Jurkat, Clone E6-1 (cell line): ENCODE measurements at regions not wholly inside any gene's neighbourhood (a gene's known extent, or its start where the extent isn't known, plus 50 kb on each side); places are given as distances from the start of the nearest gene placed in this dataset.

Experiments used
- DNase-seq: peaks from one replicate; pipeline ENCODE4 v3.0.0-alpha.2; 2011; ENCODE audit warnings: low read depth, low spot score
- H3K4me3 ChIP-seq: 2 replicates; pipeline ENCODE4 v1.5.1; 2011; ENCODE audit warnings: mild to moderate bottlenecking, low read length, control low read depth, moderate library complexity

- no peak for DNase-seq
- no peak overlapping the region for H3K4me3 ChIP-seq
Observed at GRCh38 chr21:15330872-15331271, 266.1 kb upstream of the NRIP1 start.

DNA sequence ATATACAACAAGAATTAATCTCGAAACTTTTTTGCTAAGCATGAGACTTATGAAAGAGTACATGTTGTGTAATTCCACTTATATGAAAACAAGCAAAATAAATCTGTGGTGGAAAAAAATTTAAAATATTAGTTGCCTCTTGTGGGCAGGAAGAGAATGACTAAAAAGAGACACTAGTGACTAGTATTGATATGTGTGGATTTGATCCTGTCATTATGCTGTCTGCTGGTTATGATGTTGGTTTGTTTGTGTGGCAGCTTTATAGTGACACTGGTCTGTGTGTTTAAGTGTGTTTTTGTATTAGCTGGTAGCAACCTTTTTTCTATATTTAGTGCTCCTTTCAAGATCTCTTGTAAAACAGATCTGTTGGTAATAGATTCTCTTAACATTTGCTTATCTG is 267.8 kb upstream of the NRIP1 start:
- no peak overlapping the region for H3K4me3 ChIP-seq
- no peak for DNase-seq

- DNase-seq = no peak
- no peak overlapping the region for H3K4me3 ChIP-seq
Observed at GRCh38 chr21:15333136-15333710, 268.4 kb upstream of the NRIP1 start.

DNA sequence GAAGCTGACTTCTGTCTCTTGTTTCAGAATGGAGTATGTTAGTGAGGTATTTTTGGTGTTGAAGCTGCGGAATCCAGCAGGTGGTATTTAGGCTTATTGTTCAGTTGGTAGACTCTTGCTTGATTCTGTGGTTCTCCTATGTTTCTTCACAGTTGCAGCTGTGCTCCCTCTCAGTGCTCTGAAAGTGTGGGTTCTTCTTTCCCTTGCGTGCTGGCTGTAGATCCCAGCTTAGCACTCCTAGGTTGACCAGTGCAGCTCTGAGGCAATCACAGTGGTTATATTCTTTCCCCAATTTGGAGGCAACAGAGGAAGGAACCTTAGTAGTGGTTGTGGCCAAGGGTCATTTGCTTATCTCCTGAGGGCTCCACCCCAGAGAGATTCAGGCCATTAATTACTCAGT is 269.2 kb upstream of the NRIP1 start:
- H3K4me3 ChIP-seq = no peak overlapping the region
- DNase-seq = no peak

DNA sequence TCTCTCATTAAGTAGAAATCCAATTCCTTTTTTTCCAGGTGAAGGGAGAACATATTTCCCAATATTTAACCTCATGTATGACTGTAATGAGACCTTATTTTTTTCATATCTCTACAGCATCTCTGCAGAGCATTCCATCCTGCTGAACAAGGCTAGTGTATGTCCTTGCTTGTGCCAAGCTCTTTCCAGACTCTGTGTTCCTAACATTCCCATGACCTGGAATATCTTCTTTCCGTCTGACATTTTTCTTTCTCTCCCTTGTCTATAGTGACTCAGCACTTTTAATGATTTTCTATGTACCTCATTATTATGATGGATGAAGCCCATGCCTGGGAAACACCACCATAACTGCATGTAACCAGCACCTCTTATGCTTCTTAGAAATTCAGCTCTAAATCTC is 278.3 kb upstream of the NRIP1 start:
- H3K4me3 ChIP-seq = no peak overlapping the region
- DNase-seq = no peak

GRCh38 chr21:15352009-15352408 is 287.2 kb upstream of the NRIP1 start:
- no peak overlapping the region for H3K4me3 ChIP-seq

DNA sequence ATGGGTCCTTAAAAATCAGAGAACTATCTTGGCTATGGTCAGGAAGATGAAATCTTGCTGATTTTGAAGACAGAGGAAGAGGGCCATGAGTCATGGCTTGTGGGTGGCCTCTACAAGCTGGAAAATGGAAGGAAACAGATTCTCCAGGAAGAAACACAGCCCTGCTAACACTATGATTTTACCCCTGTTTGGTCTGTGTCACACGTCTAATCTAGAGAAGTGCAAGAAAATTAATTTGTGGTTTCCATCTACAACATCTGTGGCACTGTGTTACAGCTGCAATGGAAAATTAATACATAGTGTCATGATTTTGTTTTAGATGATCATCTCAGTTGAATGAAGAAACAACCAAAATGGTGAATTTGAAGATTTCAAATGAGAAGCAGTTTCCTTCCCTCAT is 288.7 kb upstream of the NRIP1 start:
- H3K4me3 ChIP-seq = no peak overlapping the region
- DNase-seq = no peak

More at GRCh38 chr21:15352009-15352408, 287.2 kb upstream of the NRIP1 start:
- DNase-seq = no peak

GRCh38 chr21:15354516-15354915 is 289.7 kb upstream of the NRIP1 start:
- DNase-seq = no peak

GRCh38 chr21:15355066-15355465 is 290.3 kb upstream of the NRIP1 start:
- no peak for DNase-seq
- no peak overlapping the region for H3K4me3 ChIP-seq

More at GRCh38 chr21:15354516-15354915, 289.7 kb upstream of the NRIP1 start:
- H3K4me3 ChIP-seq = no peak overlapping the region

DNA sequence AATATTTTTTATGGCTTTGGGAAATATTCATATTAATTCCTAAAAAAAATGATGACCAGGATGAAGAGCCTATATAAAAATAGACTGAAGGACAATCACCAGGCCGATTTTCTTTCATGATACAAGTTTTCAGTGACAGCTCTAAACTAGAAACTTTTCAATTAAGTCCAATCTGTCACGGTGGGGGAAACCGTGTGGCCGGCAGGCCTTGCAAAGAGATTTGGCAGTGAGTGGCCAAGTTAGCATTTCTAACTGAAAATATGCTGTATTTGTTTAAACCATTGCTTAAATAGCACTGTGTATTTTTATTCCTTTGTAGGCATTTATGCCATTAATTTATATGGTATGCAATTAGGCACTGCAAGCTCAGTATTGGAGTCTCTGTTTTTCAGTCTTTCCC is 294.5 kb upstream of the NRIP1 start:
- DNase-seq = no peak
- H3K4me3 ChIP-seq = no peak overlapping the region

DNA sequence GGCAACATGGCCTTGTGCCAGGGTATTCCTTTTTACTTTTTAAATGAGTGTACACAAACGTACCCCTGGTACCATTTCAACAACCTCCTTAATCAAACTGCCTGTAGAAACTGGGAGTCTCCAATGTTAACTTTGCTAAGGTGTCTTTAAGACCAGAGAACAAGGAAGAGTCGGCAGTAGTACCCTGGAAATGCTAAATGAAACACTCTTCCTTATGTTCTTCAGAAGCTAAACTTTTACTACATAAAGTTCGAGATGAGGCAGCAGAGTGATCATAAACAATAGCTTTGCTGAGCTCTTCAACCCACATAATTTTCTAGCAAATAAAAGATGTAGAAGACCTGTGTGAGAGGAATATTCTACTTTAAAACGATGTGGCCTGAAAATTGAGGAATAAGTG is 297.7 kb upstream of the NRIP1 start:
- no peak overlapping the region for H3K4me3 ChIP-seq
- DNase-seq = no peak

- no peak overlapping the region for H3K4me3 ChIP-seq
- DNase-seq = no peak
Observed at GRCh38 chr21:15363921-15364320, 299.1 kb upstream of the NRIP1 start.

- no peak overlapping the region for H3K4me3 ChIP-seq
- no peak for DNase-seq
Observed at GRCh38 chr21:15365751-15366392, 301.1 kb upstream of the NRIP1 start.

GRCh38 chr21:15366555-15366954 is 301.8 kb upstream of the NRIP1 start:
- DNase-seq = no peak
- no peak overlapping the region for H3K4me3 ChIP-seq

DNA sequence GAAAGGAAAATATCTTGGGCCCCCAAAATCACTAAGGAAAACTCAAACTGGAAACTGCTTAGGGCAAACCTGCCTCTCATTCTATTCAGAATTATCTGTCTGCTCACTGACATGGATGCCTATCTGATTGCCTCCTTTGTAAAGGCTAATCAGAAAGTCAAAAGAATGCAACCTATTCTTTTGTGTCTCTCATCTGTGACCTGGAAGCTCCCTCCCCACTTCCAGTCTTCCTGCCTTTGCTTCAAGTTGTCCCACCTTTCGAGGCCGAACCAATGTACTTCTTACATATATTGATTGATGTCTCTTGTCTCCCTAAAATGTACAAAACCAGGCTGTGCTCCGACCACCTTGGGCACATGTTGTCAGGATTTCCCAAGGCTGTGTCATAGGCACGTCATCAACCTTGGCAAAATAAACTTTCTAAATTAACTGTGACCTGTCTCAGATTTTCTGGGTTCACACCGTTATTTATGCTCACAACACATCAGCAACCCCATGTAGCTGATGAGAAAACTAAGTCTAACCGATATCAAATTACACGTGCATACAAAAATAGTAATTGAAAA is 302.3 kb upstream of the NRIP1 start:
- no peak overlapping the region for H3K4me3 ChIP-seq

DNA sequence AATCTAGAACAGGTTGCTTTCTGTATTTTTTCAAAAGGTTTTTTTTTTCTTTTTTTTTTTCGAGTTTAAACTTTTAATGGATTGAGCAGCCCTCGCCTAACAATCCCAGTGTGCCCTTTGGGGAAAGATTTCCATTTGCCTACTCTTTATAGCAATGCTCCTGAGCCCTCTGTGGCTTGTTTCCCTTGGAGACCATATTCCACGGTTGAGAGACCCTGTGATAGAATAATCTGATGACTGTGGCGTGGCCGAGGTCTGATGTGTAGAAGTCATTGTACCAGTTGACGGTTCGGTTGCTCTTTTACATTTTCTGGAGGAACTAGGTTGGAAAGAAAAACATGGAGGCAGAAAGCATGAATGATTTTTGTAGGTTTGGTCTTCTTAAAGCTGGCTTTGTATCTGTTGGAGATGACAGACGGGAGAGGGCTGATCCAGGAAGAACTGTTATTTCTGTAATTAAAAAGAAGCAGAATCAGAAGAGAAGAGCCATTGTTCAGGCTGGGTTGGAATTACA is 305.7 kb upstream of the NRIP1 start:
- no peak overlapping the region for H3K4me3 ChIP-seq
- DNase-seq = no peak

More for the DNA sequence above, 302.3 kb upstream of the NRIP1 start:
- no peak for DNase-seq

- DNase-seq = no peak
- H3K4me3 ChIP-seq = no peak overlapping the region
Observed at GRCh38 chr21:15373941-15374340, 309.1 kb upstream of the NRIP1 start.

GRCh38 chr21:15379776-15380175 is 315.0 kb upstream of the NRIP1 start:
- no peak for DNase-seq
- H3K4me3 ChIP-seq = no peak overlapping the region

DNA sequence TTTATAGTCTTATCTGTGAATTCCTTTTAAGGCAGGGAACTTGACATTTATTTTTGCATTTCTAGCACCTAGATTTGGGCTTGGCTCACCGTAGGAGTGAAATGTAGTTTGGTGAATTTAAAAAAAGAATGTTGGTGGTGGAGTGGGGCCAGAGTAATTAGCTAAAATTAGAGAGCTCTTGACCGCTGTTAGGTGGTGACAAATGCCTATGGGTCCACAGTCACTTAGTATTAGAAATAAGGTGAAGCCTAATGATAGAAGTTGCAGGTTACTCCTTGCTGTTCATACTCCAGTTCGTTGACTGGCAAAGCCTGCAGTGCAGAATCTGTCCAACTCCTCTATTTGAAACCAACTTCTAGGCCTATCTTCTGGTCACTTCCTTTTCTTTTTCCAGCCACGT is 318.8 kb upstream of the NRIP1 start:
- no peak for DNase-seq
- H3K4me3 ChIP-seq = no peak overlapping the region

DNA sequence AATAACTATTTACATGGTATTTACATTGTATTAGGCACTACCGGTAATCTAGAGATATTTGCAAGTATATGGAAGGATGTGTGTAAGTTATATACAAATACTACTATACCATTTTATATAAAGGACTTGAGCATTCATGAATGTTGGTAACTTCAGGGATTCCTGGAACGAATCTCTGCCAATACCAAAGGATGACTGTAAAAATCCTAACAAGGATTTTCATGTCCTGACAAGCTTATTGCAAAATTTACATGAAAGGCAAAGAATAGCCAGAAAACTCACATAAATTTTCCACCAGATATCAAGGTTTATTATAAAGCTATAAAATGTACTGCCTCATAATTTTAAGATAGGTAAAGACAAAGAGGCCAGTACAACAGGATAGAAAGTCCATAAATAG is 325.2 kb upstream of the NRIP1 start:
- no peak for DNase-seq
- H3K4me3 ChIP-seq = no peak overlapping the region

DNA sequence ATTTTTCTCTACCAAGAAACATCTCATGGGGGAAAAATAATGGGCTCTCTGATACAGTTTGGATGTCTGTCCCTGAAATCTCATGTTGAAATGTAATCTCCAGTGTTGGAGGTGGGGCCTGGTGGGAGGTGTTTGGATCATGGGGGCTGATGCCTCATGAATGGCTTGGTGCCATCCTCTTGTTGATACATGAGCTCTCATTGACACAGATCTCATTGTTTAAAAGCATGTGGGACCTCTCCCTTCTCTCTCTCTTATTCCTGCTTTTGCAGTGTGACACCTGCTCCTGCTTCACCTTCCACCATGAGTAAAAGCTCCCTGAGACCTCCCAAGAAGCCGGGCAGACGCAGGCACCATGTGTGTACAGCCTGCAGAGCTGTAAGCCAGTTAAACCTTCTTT is 332.5 kb upstream of the NRIP1 start:
- H3K4me3 ChIP-seq = no peak overlapping the region
- no peak for DNase-seq
